Endothelial cell (in vitro differentiated cells): ENCODE measurements at regions not wholly inside any gene's neighbourhood (a gene's known extent, or its start where the extent isn't known, plus 50 kb on each side); places are given as distances from the start of the nearest gene placed in this dataset.

ENCODE experiments used
- DNase-seq: peaks from one replicate; pipeline ENCODE4 v3.0.0; 2021; ENCODE audit warnings: low spot score
- H3K27ac Mint-ChIP-seq: one replicate; pipeline ENCODE4 v1.8.0; 2021; ENCODE audit warnings: mixed read lengths, inconsistent platforms; ENCODE audit not compliant: unreplicated experiment
- H3K27me3 Mint-ChIP-seq: one replicate; pipeline ENCODE4 v1.8.0; 2021; ENCODE audit warnings: mild to moderate bottlenecking, moderate library complexity, mixed read lengths, inconsistent platforms; ENCODE audit not compliant: unreplicated experiment
- H3K36me3 Mint-ChIP-seq: one replicate; pipeline ENCODE4 v1.8.0; 2021; ENCODE audit warnings: mild to moderate bottlenecking, low read depth, mixed read lengths, inconsistent platforms; ENCODE audit not compliant: unreplicated experiment
- H3K4me1 Mint-ChIP-seq: one replicate; pipeline ENCODE4 v1.8.0; 2021; ENCODE audit warnings: mild to moderate bottlenecking, mixed read lengths, inconsistent platforms; ENCODE audit not compliant: unreplicated experiment
- H3K4me3 Mint-ChIP-seq: one replicate; pipeline ENCODE4 v1.8.0; 2021; ENCODE audit warnings: mild to moderate bottlenecking, mixed read lengths, inconsistent platforms; ENCODE audit not compliant: unreplicated experiment
- H3K9me3 Mint-ChIP-seq: one replicate; pipeline ENCODE4 v1.8.0; 2021; ENCODE audit warnings: mixed read lengths, inconsistent platforms; ENCODE audit not compliant: unreplicated experiment
- TF ChIP-seq, protein P1 (sequence below): fragments of 200-600 bp; sonication (generic); IDR thresholded peaks from one replicate; pipeline ENCODE4 v1.5.0; 2021; ENCODE audit warnings: antibody characterized with exemption; ENCODE audit not compliant: unreplicated experiment

DNA sequence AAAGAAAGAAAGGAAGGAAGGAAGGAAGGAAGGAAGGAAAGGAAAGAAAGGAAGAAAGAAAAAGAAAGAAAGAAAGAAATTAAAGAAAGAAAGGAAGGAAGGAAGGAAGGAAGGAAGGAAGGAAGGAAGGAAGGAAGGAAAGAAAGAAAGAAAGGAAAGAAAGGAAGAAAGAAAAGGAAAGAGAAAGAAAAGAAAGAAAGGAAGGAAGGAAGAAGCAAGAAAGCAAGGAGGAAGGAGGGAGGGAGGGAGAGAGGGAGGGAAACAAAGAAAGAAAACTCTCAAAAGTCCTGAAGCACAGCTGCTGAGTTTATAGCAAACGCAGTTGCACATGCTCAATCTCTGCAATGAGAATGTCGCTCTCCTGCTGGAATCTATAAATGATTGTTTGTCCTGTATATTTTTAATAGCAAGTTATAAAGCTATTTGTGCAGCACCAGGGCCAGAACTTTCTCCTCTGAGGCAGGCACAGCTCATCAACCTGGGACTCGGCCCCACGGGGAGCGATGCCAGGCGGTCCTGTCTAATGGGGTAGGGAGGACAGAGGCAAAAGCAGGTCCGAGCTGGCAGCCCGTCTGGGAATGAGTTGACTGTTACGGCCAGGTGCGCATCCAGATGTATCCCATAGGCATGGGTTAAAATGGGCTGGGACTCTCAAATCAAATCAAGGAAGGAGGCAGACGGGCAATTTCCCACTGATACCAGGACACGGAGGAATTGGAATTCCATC is 118.0 kb upstream of the PFKP start:
- Mint-ChIP-seq H3K36me3 (no peaks in the 10 kb centered on the region), H3K27ac (no peak overlapping the region), H3K4me3 (no peak overlapping the region), H3K4me1 (no peaks in the 10 kb centered on the region), H3K9me3 (no peaks in the 10 kb centered on the region), H3K27me3 (peaks cover 1% of the 10 kb centered on the region)
- DNase-seq, result no peak
- TF ChIP-seq, protein P1, sequence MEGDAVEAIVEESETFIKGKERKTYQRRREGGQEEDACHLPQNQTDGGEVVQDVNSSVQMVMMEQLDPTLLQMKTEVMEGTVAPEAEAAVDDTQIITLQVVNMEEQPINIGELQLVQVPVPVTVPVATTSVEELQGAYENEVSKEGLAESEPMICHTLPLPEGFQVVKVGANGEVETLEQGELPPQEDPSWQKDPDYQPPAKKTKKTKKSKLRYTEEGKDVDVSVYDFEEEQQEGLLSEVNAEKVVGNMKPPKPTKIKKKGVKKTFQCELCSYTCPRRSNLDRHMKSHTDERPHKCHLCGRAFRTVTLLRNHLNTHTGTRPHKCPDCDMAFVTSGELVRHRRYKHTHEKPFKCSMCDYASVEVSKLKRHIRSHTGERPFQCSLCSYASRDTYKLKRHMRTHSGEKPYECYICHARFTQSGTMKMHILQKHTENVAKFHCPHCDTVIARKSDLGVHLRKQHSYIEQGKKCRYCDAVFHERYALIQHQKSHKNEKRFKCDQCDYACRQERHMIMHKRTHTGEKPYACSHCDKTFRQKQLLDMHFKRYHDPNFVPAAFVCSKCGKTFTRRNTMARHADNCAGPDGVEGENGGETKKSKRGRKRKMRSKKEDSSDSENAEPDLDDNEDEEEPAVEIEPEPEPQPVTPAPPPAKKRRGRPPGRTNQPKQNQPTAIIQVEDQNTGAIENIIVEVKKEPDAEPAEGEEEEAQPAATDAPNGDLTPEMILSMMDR, result no peak

DNA sequence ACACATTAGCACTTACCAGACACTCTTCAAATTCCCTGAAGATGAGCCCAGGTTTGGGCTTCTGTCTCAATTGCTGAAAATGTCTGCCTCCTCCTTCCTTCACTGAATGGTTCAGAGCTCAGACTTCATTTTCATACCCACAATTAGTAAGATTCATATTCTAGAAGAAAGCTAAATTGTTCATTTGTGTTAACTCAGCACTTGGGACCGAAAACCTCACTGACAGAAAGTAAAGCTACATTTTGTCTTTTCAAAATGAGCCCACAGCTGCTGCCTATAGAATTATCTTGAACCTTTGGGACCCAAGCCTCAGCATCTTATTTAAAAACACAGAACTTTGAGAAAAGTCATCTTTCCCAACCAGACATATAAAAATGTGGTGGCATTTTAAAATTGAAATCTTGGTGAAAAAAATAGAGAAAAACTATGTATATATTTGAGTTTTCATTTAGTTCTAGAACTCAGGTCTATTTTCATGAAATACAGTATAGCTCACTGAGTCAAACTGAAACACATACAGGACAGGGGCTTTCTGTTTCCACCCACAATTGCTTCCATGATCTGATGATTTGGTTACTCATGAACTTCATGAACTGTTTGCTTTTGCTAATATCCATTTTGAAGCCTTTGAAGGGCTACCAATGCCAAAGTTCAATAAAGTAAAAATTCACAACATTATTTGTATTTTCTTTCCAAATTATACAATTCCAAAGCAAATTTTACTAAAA is 119.1 kb upstream of the PFKP start:
- DNase-seq, result no peak
- no peaks in the 10 kb centered on the region for H3K36me3 Mint-ChIP-seq
- H3K27me3 Mint-ChIP-seq, result peaks cover 1% of the 10 kb centered on the region
- H3K27ac Mint-ChIP-seq, result no peak overlapping the region
- no peaks in the 10 kb centered on the region for H3K9me3 Mint-ChIP-seq
- H3K4me3 Mint-ChIP-seq, result no peak overlapping the region
- no peaks in the 10 kb centered on the region for H3K4me1 Mint-ChIP-seq
- TF ChIP-seq, protein P1, result no peak

DNA sequence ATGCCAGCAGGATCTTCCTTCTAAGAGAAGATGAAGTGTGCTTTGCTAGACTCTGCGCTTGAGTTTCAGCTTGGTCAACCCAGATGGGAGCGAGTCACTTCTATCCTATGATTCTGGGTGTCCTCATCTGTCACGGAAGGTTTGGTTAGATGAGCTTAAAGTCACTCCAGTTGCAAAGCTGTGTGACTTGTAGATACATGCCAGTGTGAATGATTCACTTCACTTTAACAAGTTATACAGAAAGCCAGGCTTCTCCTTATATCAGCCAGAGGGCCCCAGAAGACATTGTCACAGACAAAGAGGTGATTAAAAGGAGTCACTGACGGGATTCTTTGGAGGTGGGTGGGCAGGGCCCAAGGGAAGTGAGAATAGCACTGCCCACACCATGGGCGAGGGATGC is 122.6 kb upstream of the PFKP start:
- Mint-ChIP-seq H3K4me1 (peaks cover 3% of the 10 kb centered on the region), H3K27ac (no peak overlapping the region), H3K27me3 (peaks cover 1% of the 10 kb centered on the region), H3K36me3 (no peaks in the 10 kb centered on the region), H3K4me3 (no peak overlapping the region), H3K9me3 (no peaks in the 10 kb centered on the region)
- no peak for DNase-seq
- TF ChIP-seq, protein P1, result no peak

DNA sequence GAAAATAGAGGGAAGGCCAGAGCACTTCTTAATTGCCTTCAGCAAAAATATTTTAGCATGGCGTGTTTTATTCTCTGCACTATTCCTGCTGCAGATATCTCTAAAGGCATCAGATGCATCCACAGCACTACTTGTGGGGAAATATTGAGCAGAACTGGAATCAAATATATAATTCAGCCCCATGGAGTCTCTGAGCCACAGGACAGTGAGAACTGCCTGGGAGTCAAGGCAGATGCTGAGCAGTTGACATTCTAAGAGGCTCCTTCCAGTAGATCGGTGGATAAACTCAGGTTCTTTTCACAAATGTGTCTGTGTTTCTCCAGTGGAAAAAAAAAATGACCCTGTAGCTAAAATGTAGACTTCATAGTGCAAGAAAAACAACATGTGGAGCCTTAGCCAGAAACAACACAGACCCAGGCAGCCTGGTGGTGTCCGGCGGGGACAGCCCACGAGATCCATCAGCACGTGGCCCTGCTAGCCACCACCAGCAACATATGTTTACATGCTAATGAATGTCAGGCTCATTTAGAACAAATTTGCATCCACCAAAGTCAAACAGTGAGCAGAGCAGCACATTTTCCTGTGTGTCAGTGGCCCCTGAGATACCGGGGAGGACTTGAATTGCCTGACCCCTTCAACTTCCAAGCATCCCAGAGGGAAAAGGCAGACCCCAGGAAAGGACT is 123.3 kb upstream of the PFKP start:
- Mint-ChIP-seq H3K9me3 (no peaks in the 10 kb centered on the region), H3K27ac (no peak overlapping the region), H3K27me3 (no peaks in the 10 kb centered on the region), H3K4me3 (no peak overlapping the region), H3K36me3 (no peaks in the 10 kb centered on the region), H3K4me1 (peaks cover 3% of the 10 kb centered on the region)
- no peak for DNase-seq
- TF ChIP-seq, protein P1, result no peak
